H9 (cell line): ENCODE measurements at regions not wholly inside any gene's neighbourhood (a gene's known extent, or its start where the extent isn't known, plus 50 kb on each side); places are given as distances from the start of the nearest gene placed in this dataset.
"Not testable (repeated sequence)": the region's sequence is repeated elsewhere in the genome, so short reads cannot be mapped to it uniquely, and the experiment has no call there.

Experiments used
- DNase-seq: peaks from one replicate; pipeline ENCODE4 v3.0.0-alpha.2; 2017
- H2AFZ ChIP-seq: one replicate; pipeline ENCODE4 v1.6.1; 2013; ENCODE audit warnings: mild to moderate bottlenecking, low read length, control low read depth, moderate library complexity
- H2AK5ac ChIP-seq: 2 replicates; pipeline ENCODE4 v1.6.1; 2013; ENCODE audit warnings: low read length, control low read depth, mixed read lengths; ENCODE audit not compliant: insufficient read length
- H2BK120ac ChIP-seq: one replicate; pipeline ENCODE4 v1.6.1; 2013; ENCODE audit warnings: low read depth, mild to moderate bottlenecking, low read length, control low read depth, inconsistent platforms; ENCODE audit not compliant: poor library complexity, severe bottlenecking
- H2BK12ac ChIP-seq: 2 replicates; pipeline ENCODE4 v1.6.1; 2013; ENCODE audit warnings: low read length, control low read depth, mixed read lengths, low read depth; ENCODE audit not compliant: insufficient read length
- H2BK15ac ChIP-seq: 2 replicates; pipeline ENCODE4 v1.6.1; 2013; ENCODE audit warnings: low read depth, low read length, control low read depth
- H2BK20ac ChIP-seq: one replicate; pipeline ENCODE4 v1.6.1; 2013; ENCODE audit warnings: low read depth, mild to moderate bottlenecking, low read length, control low read depth, inconsistent platforms; ENCODE audit not compliant: poor library complexity, severe bottlenecking
- H2BK5ac ChIP-seq: 2 replicates; pipeline ENCODE4 v1.6.1; 2013; ENCODE audit warnings: low read length, control low read depth, mixed read lengths; ENCODE audit not compliant: insufficient read length
- H3K14ac ChIP-seq: 2 replicates; pipeline ENCODE4 v1.6.1; 2013; ENCODE audit warnings: low read length, control low read depth; ENCODE audit not compliant: insufficient read depth
- H3K18ac ChIP-seq: 2 replicates; pipeline ENCODE4 v1.6.1; 2013; ENCODE audit warnings: low read depth, mild to moderate bottlenecking, mixed read lengths, low read length, control low read depth; ENCODE audit not compliant: insufficient read length
- H3K23ac ChIP-seq: 2 replicates; pipeline ENCODE4 v1.6.1; 2013; ENCODE audit warnings: low read length, control low read depth, mixed read lengths, low read depth; ENCODE audit not compliant: insufficient read length
- H3K23me2 ChIP-seq: 2 replicates; pipeline ENCODE4 v1.6.1; 2013; ENCODE audit warnings: low read depth, mild to moderate bottlenecking, mixed read lengths, low read length, control low read depth; ENCODE audit not compliant: insufficient read length, poor library complexity, severe bottlenecking
- H3K27ac ChIP-seq: 2 replicates; pipeline ENCODE4 v1.5.1; 2013; ENCODE audit warnings: low read length, control low read depth, mixed read lengths, low read depth; ENCODE audit not compliant: insufficient read length
- H3K27me3 ChIP-seq: 2 replicates; pipeline ENCODE4 v1.6.1; 2013; ENCODE audit warnings: low read length, control low read depth, inconsistent platforms; ENCODE audit not compliant: insufficient read depth
- H3K4ac ChIP-seq: 2 replicates; pipeline ENCODE4 v1.6.1; 2013; ENCODE audit warnings: low read depth, mild to moderate bottlenecking, control low read depth, inconsistent platforms, low read length, moderate library complexity
- H3K4me1 ChIP-seq: 2 replicates; pipeline ENCODE4 v1.6.1; 2013; ENCODE audit warnings: low read length, control low read depth, inconsistent platforms; ENCODE audit not compliant: insufficient read depth
- H3K4me2 ChIP-seq: 2 replicates; pipeline ENCODE4 v1.6.1; 2013; ENCODE audit warnings: low read length, control low read depth, mixed read lengths; ENCODE audit not compliant: insufficient read length, insufficient read depth
- H3K56ac ChIP-seq: 2 replicates; pipeline ENCODE4 v1.6.1; 2013; ENCODE audit warnings: low read depth, mild to moderate bottlenecking, mixed read lengths, low read length, control low read depth; ENCODE audit not compliant: insufficient read length
- H3K79me1 ChIP-seq: 2 replicates; pipeline ENCODE4 v1.6.1; 2013; ENCODE audit warnings: low read depth, mild to moderate bottlenecking, moderate library complexity, low read length, control low read depth, inconsistent platforms; ENCODE audit not compliant: insufficient read depth, poor library complexity, severe bottlenecking
- H3K79me2 ChIP-seq: 2 replicates; pipeline ENCODE4 v1.6.1; 2013; ENCODE audit warnings: low read length, control low read depth, inconsistent platforms; ENCODE audit not compliant: insufficient read depth
- H3K9ac ChIP-seq: 2 replicates; pipeline ENCODE4 v1.6.1; 2013; ENCODE audit warnings: low read length, control low read depth, mixed read lengths; ENCODE audit not compliant: insufficient read length; ENCODE audit errors: extremely low read depth
- H3K9me3 ChIP-seq: one replicate; pipeline ENCODE4 v1.6.1; 2013; ENCODE audit warnings: low read depth, low read length, inconsistent platforms; ENCODE audit not compliant: control insufficient read depth
- H3T11ph ChIP-seq: one replicate; pipeline ENCODE4 v1.6.1; 2013; ENCODE audit warnings: mild to moderate bottlenecking, low read length, control low read depth, inconsistent platforms
- H4K20me1 ChIP-seq: one replicate; pipeline ENCODE4 v1.6.1; 2013; ENCODE audit not compliant: control insufficient read depth, insufficient read length, insufficient read depth
- H4K5ac ChIP-seq: 2 replicates; pipeline ENCODE4 v1.6.1; 2013; ENCODE audit warnings: low read depth, mild to moderate bottlenecking, mixed read lengths, low read length, control low read depth; ENCODE audit not compliant: insufficient read length
- H4K8ac ChIP-seq: replicated peaks from 2 replicates; pipeline ENCODE4 v1.6.1; 2013; ENCODE audit warnings: low read length, control low read depth, mixed read lengths, low read depth; ENCODE audit not compliant: insufficient read length
- H4K91ac ChIP-seq: 2 replicates; pipeline ENCODE4 v1.6.1; 2013; ENCODE audit warnings: low read depth, mild to moderate bottlenecking, moderate library complexity, mixed read lengths, low read length, control low read depth; ENCODE audit not compliant: insufficient read length
- H3K27ac Mint-ChIP-seq, 3 experiments: 2 replicates in 2 of 3; 3 replicates in 1 of 3; pipeline ENCODE4 v1.8.0; 2020 to 2021; ENCODE audit warnings: mixed read lengths in 3 of 3, mild to moderate bottlenecking in 1 of 3, moderate library complexity in 1 of 3
- H3K27me3 Mint-ChIP-seq: 2 replicates; pipeline ENCODE4 v1.8.0; 2021; ENCODE audit warnings: low read depth, mild to moderate bottlenecking, moderate library complexity, mixed read lengths
- H3K36me3 Mint-ChIP-seq, 3 experiments: 2 replicates in 2 of 3; 3 replicates in 1 of 3; pipeline ENCODE4 v1.8.0; 2020 to 2021; ENCODE audit warnings: low read depth in 3 of 3, mixed read lengths in 3 of 3; ENCODE audit not compliant: insufficient read depth in 1 of 3
- H3K4me1 Mint-ChIP-seq, 2 experiments: 2 replicates each; pipeline ENCODE4 v1.8.0; 2020; ENCODE audit warnings: mixed read lengths in 2 of 2
- H3K4me3 Mint-ChIP-seq, 2 experiments: 2 replicates in 1 of 2; 3 replicates in 1 of 2; pipeline ENCODE4 v1.8.0; 2020 to 2021; ENCODE audit warnings: mild to moderate bottlenecking in 2 of 2, mixed read lengths in 2 of 2, moderate library complexity in 1 of 2
- H3K9me3 Mint-ChIP-seq, 2 experiments: 2 replicates in 1 of 2; 3 replicates in 1 of 2; pipeline ENCODE4 v1.8.0; 2020; ENCODE audit warnings: mild to moderate bottlenecking in 2 of 2, mixed read lengths in 2 of 2, moderate library complexity in 1 of 2
- CTCF ChIP-seq: fragments of 200-600 bp; sonication (generic); conservative IDR thresholded peaks from 3 replicates; pipeline ENCODE4 v1.8.0; 2021; ENCODE audit warnings: antibody characterized with exemption, mild to moderate bottlenecking
- WGBS: extraction: QIAGEN DNeasy Blood & Tissue Kit; methylation state at CpG from one replicate; pipeline ENCODE4 v1.1.7; 2013; ENCODE audit warnings: missing lambda C conversion rate, low lambda C conversion rate, mixed read lengths; ENCODE audit not compliant: insufficient read length; ENCODE audit errors: extremely low coverage; 5-methylcytosine and 5-hydroxymethylcytosine counted together

GRCh38 chr4:190120537-190121001 lies 53.0 kb upstream of the DUX4 start:
- H4K20me1 ChIP-seq, H2BK12ac ChIP-seq, H4K5ac ChIP-seq, H3K4ac ChIP-seq, H3K27ac Mint-ChIP-seq, H3K23ac ChIP-seq, H2BK20ac ChIP-seq, H2BK5ac ChIP-seq, H4K91ac ChIP-seq, H3K9ac ChIP-seq, H3K23me2 ChIP-seq, H3K36me3 Mint-ChIP-seq, H3K4me2 ChIP-seq, H3K79me2 ChIP-seq, H4K8ac ChIP-seq, H3K27me3 Mint-ChIP-seq, H2BK120ac ChIP-seq, H3K27me3 ChIP-seq, H3K18ac ChIP-seq, H3K4me1 Mint-ChIP-seq, H3K14ac ChIP-seq, H3K79me1 ChIP-seq, H2BK15ac ChIP-seq, H3K4me1 ChIP-seq, H3K27ac ChIP-seq, H2AFZ ChIP-seq, H3K4me3 Mint-ChIP-seq, H3K9me3 ChIP-seq, H3K56ac ChIP-seq, H3T11ph ChIP-seq, H2AK5ac ChIP-seq: not testable (repeated sequence)
- no CpG with 5 or more reads among the region's 37 CpGs for WGBS
- peak; percentile 54 for TF ChIP-seq CTCF
- H3K9me3 Mint-ChIP-seq, result peaks cover 15 to 22% of the 10 kb centered on the region in 2 experiments
- peak; percentile 39 for DNase-seq

- not testable (repeated sequence) for H3K79me1 ChIP-seq, H4K91ac ChIP-seq, DNase-seq, H3K4ac ChIP-seq, H3K9me3 ChIP-seq, H3K36me3 Mint-ChIP-seq, H3K56ac ChIP-seq, H3K4me1 Mint-ChIP-seq, H4K8ac ChIP-seq, H2AFZ ChIP-seq, H2BK12ac ChIP-seq, H3K27me3 Mint-ChIP-seq, H3T11ph ChIP-seq, H3K18ac ChIP-seq, H3K4me1 ChIP-seq, H3K79me2 ChIP-seq, H3K4me3 Mint-ChIP-seq, H4K5ac ChIP-seq, H2BK5ac ChIP-seq, H4K20me1 ChIP-seq, H2BK15ac ChIP-seq, H3K27ac ChIP-seq, H3K27ac Mint-ChIP-seq, H3K23ac ChIP-seq, H3K14ac ChIP-seq, H3K23me2 ChIP-seq, H2AK5ac ChIP-seq, H3K9ac ChIP-seq, H3K27me3 ChIP-seq, H2BK120ac ChIP-seq, H3K4me2 ChIP-seq, H2BK20ac ChIP-seq
- WGBS, result no CpG with 5 or more reads among the region's 118 CpGs
- H3K9me3 Mint-ChIP-seq, result peaks cover 13 to 19% of the 10 kb centered on the region in 2 experiments
Measured at GRCh38 chr4:190121076-190121671, 52.4 kb upstream of the DUX4 start.
